ENCODE measurements at regions not wholly inside any gene's neighbourhood (a gene's known extent, or its start where the extent isn't known, plus 50 kb on each side); places are given as distances from the start of the nearest gene placed in this dataset.
"Not testable (repeated sequence)": the region's sequence is repeated elsewhere in the genome, so short reads cannot be mapped to it uniquely, and the experiment has no call there.

DNA sequence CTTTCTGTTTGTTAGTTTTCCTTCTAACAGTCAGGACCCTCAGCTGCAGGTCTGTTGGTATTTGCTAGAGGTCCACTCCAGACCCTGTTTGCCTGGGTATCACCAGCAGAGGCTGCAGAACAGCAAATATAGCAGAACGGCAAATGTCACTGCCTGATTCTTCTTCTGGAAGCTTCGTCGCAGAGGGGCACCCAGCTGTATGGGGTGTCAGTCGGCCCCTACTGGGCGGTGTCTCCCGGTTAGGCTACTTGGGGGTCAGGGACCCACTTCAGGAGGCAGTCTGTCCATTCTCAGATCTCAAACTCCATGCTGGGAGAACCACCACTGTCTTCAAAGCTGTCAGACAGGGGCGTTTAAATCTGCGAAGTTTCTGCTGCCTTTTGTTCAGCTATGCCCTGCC lies 448.6 kb upstream of the UBE2E3 start:
- TF ChIP-seq EZH2 (IDR thresholded peaks at IDR 0.05; ENCODE audit: insufficient read depth, low read length): not testable (repeated sequence)
- TF ChIP-seq, protein P1, sequence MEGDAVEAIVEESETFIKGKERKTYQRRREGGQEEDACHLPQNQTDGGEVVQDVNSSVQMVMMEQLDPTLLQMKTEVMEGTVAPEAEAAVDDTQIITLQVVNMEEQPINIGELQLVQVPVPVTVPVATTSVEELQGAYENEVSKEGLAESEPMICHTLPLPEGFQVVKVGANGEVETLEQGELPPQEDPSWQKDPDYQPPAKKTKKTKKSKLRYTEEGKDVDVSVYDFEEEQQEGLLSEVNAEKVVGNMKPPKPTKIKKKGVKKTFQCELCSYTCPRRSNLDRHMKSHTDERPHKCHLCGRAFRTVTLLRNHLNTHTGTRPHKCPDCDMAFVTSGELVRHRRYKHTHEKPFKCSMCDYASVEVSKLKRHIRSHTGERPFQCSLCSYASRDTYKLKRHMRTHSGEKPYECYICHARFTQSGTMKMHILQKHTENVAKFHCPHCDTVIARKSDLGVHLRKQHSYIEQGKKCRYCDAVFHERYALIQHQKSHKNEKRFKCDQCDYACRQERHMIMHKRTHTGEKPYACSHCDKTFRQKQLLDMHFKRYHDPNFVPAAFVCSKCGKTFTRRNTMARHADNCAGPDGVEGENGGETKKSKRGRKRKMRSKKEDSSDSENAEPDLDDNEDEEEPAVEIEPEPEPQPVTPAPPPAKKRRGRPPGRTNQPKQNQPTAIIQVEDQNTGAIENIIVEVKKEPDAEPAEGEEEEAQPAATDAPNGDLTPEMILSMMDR (IDR thresholded peaks at IDR 0.05; ENCODE audit: insufficient read depth, low read depth, low read length): not testable (repeated sequence)

Data from astrocyte (in vitro differentiated cells and primary cell).